Bone marrow (tissue), 2 donors: ENCODE measurements at regions not wholly inside any gene's neighbourhood (a gene's known extent, or its start where the extent isn't known, plus 50 kb on each side); places are given as distances from the start of the nearest gene placed in this dataset.

ENCODE experiments used
- DNase-seq, 2 donors: peaks; one replicate each; lab custom pipeline; 2025; lab: John Stamatoyannopoulos, UW

DNA sequence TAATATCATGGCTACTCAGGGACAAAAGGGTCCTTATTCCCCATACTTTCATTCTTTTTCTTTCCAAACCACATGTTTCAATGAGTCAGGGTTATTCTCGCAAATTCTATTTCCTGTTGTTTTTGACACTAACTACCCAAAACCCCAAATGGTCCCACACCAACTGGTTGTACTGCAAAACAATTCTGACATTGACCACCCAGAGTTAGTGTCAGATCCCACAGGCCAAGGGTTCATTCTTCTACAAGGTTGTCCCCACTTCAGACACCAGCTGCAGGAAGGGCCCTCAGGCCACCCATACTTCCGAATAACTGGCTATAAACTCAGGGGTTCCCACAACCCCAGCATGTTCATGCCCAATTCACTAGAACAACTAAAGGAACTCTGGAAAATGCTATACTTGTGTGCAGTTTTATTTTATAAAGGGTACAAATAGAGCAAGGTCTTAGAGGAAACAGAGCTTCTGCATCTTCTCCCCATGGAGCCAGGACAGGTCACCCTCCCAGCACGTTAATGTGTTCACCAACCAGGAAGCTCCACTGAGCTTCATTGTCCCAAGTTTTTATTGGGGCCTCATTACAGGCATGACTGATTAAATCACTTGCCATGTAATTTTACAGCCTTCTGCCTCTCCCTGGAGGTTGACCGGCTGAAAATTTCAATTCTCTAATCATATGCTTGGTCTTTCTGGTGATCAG lies 334.8 kb downstream of the DRD1 start:
- DNase-seq = no peak

GRCh38 chr5:175107865-175108264 lies 336.1 kb downstream of the DRD1 start:
- no peak for DNase-seq

GRCh38 chr5:175107028-175107588 lies 336.9 kb downstream of the DRD1 start:
- no peak for DNase-seq

GRCh38 chr5:175104677-175105076 lies 339.3 kb downstream of the DRD1 start:
- DNase-seq = no peak

DNA sequence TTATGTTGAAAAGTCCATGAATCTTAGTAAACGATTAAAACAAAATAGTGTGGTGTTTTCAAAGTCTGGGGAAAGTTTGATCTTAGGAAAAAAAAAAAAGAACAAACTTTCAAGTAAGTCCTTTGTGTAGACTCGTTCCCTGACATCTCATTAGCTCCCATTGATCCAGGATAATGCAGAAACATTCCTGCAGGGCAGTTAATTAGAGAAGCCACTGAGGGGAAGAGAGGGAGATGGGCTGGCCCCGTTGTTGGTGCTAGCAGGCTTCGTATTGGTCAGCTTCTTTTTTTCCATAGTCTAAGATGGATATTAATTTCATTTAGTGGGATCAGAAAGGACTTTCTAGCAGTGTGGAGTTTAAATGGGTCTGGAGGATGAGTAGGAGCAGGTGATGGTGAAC lies 340.2 kb downstream of the DRD1 start:
- DNase-seq = no peak

- no peak for DNase-seq
These were observed 341.3 kb downstream of the DRD1 start for GRCh38 chr5:175102717-175103116.

- DNase-seq = no peak
These were observed 345.7 kb downstream of the DRD1 start for GRCh38 chr5:175098301-175098700.

GRCh38 chr5:175096469-175097165 lies 347.4 kb downstream of the DRD1 start:
- DNase-seq = no peak

DNA sequence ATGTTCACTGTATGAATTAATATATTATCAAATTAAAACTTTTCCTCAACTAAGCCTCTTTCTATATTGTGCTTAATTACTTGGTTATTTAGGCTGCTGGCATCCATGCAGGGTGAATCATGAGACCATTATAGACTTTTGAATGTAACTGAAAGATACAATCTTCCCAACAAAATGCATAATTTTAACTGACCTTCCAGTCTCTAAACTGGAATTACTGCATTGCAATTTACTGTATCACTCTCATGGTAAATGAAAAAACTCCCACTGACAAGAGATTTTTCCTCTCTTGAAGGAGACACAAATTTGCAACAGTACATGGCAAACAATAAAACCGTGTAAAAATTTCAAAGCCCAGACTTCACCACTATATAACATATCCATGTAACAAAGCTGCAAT lies 349.5 kb downstream of the DRD1 start:
- no peak for DNase-seq

GRCh38 chr5:175092691-175093090 lies 351.3 kb downstream of the DRD1 start:
- no peak for DNase-seq

DNA sequence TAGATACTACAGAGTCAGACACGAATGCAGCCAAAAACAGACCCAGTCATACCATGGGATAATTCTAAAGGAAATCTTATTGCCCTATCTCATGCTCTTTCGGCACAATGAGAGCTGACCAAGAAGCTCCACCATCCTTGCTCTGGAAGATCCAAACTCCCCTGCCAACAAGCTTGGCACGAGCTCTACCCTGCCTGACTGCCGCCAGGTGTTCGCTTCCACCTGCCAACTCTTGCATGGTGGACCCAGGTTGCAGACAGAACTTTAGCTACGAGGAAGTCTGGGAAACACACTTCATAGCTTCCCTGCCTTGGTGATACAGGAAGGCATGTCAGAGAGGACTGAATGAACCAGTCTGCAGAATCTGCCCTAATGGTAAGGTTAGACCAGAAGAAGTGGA lies 355.0 kb downstream of the DRD1 start:
- DNase-seq = no peak

GRCh38 chr5:175082866-175083590 lies 358.6 kb downstream of the MSX2 start:
- no peak for DNase-seq

DNA sequence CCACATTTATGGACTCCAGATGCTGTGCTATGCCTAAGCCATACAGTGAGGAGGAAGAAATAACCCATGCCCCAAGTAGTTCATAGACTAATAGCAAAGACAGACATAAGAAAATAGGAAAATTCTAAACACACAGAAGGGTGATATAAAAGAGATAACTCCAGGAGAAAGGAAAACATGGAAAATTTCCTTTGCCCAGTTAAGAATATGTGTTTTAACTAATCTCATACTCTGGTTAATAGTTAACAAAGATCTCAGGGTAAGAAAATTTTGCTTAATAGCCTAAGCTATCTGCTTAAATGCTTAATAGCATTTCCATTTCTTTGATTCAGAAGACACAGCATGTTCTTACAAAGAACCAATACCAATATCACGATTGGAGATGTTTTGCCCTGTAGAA lies 358.0 kb downstream of the MSX2 start:
- DNase-seq = no peak

DNA sequence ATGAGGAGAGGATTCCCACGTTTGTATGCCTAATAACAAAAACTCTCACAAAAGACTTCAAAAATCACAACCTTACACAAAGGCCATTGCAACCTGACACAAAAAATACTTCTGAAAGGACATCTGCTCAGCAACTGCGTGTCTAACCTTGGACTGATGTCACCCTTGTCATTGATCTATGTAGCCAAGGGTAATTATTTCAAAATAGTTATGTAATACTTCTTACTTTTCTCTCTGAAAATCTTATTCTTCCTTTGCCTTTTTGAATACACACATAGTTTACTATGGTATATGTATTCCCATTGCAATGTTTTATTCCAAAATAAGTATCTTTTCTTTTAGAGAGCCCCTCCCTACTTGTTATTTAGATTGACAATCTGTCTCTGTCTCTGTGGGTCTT lies 355.3 kb downstream of the MSX2 start:
- DNase-seq = no peak

GRCh38 chr5:175070283-175070682 lies 345.9 kb downstream of the MSX2 start:
- no peak for DNase-seq

- no peak for DNase-seq
These were observed 335.9 kb downstream of the MSX2 start for GRCh38 chr5:175060257-175060656.

DNA sequence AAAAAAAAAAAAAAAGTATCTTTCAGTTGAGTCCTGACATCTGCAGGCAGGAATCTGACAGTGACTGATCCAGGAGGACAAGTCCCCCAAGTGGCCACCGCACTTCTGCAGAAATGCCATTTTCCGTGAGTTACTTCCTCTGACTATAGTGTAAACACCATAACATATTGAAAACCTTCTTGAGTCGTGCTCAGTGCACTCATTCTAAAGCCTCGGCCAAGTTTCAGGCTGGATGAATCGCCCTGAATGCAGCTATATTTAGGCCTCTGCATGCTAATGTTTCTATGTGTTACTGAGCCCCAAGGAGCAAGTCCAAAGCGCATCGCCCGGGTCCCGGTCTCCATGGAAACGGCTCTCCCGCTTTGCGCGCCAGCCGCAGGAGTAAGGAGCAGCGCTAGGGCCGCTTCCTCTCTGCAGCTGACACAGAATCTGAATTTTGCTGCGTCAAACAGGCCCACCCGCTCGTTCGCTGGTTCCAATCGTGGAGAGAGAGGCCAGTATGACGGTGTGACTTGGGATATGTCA lies 335.4 kb downstream of the MSX2 start:
- DNase-seq = no peak

- DNase-seq = no peak
These were observed 332.4 kb downstream of the MSX2 start for GRCh38 chr5:175056831-175057230.

GRCh38 chr5:175054243-175054642 lies 329.9 kb downstream of the MSX2 start:
- DNase-seq = no peak

DNA sequence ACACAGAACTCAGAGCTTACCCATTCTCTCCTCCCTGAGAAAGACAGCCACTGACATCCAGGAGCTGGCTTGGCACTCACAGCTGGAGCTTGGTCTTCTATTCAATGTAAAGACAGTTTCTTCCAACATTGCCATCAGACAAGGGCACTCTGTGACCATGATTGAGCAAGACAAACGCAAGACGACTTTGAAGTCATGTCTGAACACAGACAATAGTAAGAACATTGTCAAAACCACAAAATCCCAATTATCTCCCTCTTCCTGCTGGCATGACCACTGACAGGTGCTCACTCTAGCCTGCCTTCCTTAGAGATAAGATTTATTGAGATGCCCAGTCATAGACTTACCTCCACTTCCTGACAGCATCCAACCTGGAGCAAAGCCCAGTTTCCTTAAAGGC lies 328.0 kb downstream of the MSX2 start:
- no peak for DNase-seq

DNA sequence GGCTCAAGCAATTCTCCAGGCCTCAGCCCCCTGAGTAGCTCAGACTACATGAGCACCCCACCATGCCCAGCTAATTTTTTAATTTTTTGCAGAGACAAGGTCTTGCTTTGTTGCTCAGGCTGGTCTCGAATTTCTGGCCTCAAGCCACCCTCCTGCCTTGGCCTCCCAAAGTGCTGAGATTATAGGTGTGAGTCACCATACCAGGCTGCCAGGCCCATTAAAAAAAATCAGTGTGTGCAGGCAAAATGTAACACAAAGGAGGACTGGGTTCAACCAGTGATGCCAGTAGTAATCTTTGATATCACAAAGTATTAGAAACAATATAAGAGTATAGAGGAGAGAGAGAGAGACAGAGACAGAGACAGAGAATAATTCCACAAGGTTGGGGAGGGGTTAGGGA lies 322.7 kb downstream of the MSX2 start:
- no peak for DNase-seq

- no peak for DNase-seq
These were observed 321.4 kb downstream of the MSX2 start for GRCh38 chr5:175045820-175046219.

GRCh38 chr5:175037820-175038219 lies 313.4 kb downstream of the MSX2 start:
- no peak for DNase-seq
